Renal cortex interstitium (tissue), 11 donors: ENCODE measurements at regions not wholly inside any gene's neighbourhood (a gene's known extent, or its start where the extent isn't known, plus 50 kb on each side); places are given as distances from the start of the nearest gene placed in this dataset.
A peak's percentile ranks its signal among the peaks of the same experiment; 100 is the strongest.

ENCODE experiments used
- DNase-seq, 11 donors: peaks; one replicate each; pipeline ENCODE4 v3.0.0-alpha.2; 2013; ENCODE audit warnings: low read depth in 9 of 11, low spot score in 4 of 11; ENCODE audit errors: extremely low read depth in 1 of 11

- DNase-seq = no peak
These were observed 382.5 kb downstream of the MED10 start for GRCh38 chr5:5995819-5996218.

GRCh38 chr5:5986492-5987178, 391.7 kb downstream of the MED10 start:
- DNase-seq = no peak

- no peak for DNase-seq
These were observed 393.0 kb downstream of the MED10 start for GRCh38 chr5:5985332-5985731.

- DNase-seq = no peak
These were observed 394.9 kb downstream of the MED10 start for GRCh38 chr5:5983261-5983980.

- DNase-seq = no peak
These were observed 396.8 kb downstream of the MED10 start for GRCh38 chr5:5981562-5981961.

GRCh38 chr5:5980538-5980895, 397.8 kb downstream of the MED10 start:
- DNase-seq = no peak

GRCh38 chr5:5979761-5980537, 398.4 kb downstream of the MED10 start:
- DNase-seq = peak in 6 of 11 donors; percentile 13 to 45 (median 34)

- peak in 1 of 11 donors; percentile 21 for DNase-seq
These were observed 399.0 kb downstream of the MED10 start for GRCh38 chr5:5979377-5979760.

- DNase-seq = no peak
These were observed 399.6 kb downstream of the MED10 start for GRCh38 chr5:5978501-5979376.

- no peak for DNase-seq
These were observed 407.1 kb downstream of the MED10 start for GRCh38 chr5:5971203-5971602.

GRCh38 chr5:5969942-5970483, 408.3 kb downstream of the MED10 start:
- no peak for DNase-seq

GRCh38 chr5:5968981-5969380, 409.4 kb downstream of the MED10 start:
- DNase-seq = no peak

GRCh38 chr5:5967944-5968343, 410.4 kb downstream of the MED10 start:
- no peak for DNase-seq

GRCh38 chr5:5967373-5967772, 411.0 kb downstream of the MED10 start:
- no peak for DNase-seq

- DNase-seq = no peak
These were observed 413.2 kb downstream of the MED10 start for GRCh38 chr5:5965132-5965531.

GRCh38 chr5:5964347-5964746, 414.0 kb downstream of the MED10 start:
- no peak for DNase-seq

GRCh38 chr5:5957737-5958136, 420.6 kb downstream of the MED10 start:
- DNase-seq = no peak

GRCh38 chr5:5954275-5954598, 424.1 kb downstream of the MED10 start:
- DNase-seq = no peak
